HG03575 (cell line): ENCODE measurements at regions not wholly inside any gene's neighbourhood (a gene's known extent, or its start where the extent isn't known, plus 50 kb on each side); places are given as distances from the start of the nearest gene placed in this dataset.
A peak's percentile ranks its signal among the peaks of the same experiment; 100 is the strongest.

ENCODE experiments used
- ATAC-seq: cut with Tn5 transposase; IDR thresholded peaks from one replicate; pipeline ENCODE4 v1.9.1; 2021; ENCODE audit not compliant: unreplicated experiment, insufficient number of reproducible peaks, low FRiP score; ENCODE audit errors: extremely low read depth

- no peak for ATAC-seq
These were observed 197.7 kb upstream of the PREP start for GRCh38 chr6:105600336-105601260.

GRCh38 chr6:105598264-105598663, 195.4 kb upstream of the PREP start:
- no peak for ATAC-seq

- ATAC-seq: no peak
These were observed 193.4 kb upstream of the PREP start for GRCh38 chr6:105596284-105596755.

- ATAC-seq: no peak
These were observed 192.9 kb upstream of the PREP start for GRCh38 chr6:105595829-105596228.

DNA sequence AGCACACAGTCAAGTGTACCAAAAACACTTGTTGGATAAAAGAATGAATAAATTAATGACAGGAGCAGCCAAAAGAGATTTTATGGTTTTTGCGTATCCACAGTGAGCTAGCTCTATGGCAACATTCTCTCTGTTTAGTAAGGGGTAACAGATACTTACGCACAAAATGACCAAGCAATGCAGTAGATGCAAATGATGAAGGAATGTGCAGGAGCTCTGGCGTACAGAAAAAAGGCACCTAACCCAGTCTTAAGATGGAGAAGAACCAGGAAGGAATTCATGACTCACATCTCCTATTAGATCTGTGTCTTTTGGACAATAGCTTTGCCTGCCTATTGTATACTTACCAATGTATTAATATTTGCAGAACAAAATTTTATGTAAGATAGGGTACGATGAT, 191.9 kb upstream of the PREP start:
- ATAC-seq: no peak

GRCh38 chr6:105593805-105594671, 191.2 kb upstream of the PREP start:
- no peak for ATAC-seq

DNA sequence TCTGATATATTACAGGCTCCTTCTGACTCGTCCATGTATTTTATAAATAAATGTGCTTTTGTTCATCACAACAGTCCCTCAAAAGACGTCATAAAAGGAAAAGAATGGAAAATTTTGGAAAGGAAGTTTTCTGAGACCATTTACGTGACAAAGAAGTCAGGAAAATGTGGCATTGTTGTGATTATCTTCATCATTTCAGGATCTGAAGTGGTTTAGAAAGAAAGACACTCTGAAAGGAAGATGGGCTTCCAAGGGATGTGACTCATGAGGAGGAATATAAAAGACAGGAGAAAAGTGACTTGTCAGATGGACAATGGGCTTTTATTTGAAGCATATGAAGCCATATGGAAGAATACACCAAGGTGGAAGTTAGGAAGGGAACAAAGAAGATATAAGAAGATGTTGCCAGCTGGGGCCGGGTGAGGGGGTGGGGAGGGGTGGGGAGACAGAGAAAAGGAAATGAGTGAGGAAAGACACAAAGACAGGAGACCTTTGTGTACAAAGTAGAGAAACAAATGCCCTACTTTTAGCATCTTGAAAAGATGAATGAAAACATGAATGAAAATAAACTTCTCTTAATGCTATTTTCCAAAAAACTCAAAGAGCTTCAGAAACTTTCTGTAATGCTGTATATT, 190.3 kb upstream of the PREP start:
- ATAC-seq: no peak

DNA sequence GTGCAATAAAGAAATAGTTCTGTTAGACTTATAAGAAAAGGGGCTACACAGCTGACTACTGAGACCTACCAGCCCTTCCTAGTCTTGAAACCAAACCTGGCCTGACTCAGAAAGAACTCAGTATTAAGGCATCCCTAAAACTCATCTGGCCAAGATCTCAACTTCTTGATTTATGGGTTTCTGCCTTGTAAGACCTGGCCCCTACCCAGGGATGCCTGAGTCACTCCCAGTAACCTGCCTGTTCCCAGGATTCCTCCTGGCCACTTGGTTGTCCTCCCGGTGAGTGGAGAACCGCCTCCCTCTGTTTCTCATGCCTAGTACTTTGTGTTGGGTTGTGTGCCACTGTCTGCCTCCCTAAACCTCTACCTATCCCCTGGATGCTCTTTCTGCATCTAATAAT, 189.4 kb upstream of the PREP start:
- ATAC-seq: no peak

GRCh38 chr6:105591053-105591452, 188.2 kb upstream of the PREP start:
- ATAC-seq: peak; percentile 78

DNA sequence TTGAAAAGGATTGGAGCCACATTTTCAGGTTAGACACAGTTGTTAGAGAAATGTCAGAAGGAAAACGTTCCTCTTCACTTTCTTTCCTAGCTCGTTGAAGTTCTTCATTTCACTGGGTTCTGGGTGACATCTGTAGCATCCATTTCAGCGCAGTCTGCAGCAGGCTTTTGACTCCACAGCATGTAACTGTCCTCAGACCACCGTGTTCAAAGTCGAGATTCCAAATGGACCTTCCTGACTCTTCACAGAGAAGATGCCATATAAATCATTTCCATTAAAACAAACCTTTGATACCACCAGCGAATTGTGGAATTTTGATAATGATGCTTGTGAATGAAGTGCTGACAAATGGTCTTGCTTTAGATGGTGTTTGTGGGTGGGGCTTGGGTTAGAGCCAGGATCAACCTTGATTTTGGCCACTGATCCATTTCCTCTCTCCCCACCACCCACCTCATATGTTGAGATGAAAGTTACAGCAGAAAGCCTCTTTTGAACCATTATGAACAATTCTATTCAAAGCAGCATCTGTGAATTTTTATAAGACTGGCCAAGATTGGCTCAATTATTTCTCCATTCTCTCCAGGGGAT, 185.3 kb upstream of the PREP start:
- ATAC-seq: no peak

DNA sequence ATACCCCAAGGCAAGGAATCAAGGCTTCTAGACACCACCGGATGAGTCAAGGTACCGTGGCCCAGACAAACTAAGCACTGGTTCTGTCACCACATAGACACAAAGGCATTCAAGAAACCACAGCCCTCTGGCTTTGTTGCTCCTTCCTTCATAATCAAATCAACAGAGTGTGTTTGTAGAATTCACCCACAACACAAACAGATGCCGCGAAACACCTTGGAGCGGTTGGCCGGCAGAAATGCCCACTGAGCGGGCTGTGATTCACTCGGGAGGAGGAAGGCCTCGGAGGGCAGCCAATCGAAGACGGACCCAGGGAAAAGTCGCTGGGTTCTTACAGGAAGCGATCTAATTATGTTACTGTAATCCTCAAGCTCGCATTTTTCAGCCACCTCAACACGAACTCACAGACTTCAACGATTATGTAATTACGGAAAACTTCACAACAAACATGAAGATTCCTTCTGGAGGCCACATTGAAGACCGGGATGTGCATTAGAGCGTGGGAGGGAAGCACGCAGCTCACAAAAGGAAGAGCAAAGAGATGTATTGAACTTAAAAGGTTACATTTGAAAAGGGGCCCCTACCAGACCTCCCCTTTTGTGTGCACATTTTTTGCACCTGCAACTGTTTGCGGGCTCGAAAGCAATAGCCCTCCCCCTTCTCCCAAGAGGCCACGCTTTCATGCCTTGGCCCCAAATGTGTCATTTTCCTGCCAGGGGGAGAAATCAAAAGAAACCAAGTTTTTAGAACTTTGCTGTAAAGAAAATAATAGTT, 184.7 kb upstream of the PREP start:
- no peak for ATAC-seq

GRCh38 chr6:105578179-105578707, 175.4 kb upstream of the PREP start:
- ATAC-seq: no peak

DNA sequence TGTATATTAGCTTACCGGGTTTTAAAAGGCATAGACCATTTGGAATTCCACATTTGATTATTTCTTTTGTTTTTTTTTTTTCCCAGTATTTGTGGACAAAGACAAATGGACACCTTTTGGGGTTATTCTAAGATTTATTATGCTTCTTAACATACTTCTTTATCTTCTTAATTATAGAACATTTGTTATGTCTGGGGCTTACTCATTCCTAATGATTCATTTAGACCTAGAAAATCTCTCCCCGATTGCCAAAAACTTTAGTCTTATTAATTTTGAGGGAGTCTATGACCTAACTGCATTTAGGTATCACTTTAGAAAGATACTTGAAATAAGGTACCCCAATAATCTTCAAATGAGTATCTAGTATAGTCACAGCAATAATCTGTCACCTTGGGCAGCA, 170.7 kb upstream of the PREP start:
- ATAC-seq: no peak

- ATAC-seq: no peak
These were observed 170.3 kb upstream of the PREP start for GRCh38 chr6:105573138-105573537.

DNA sequence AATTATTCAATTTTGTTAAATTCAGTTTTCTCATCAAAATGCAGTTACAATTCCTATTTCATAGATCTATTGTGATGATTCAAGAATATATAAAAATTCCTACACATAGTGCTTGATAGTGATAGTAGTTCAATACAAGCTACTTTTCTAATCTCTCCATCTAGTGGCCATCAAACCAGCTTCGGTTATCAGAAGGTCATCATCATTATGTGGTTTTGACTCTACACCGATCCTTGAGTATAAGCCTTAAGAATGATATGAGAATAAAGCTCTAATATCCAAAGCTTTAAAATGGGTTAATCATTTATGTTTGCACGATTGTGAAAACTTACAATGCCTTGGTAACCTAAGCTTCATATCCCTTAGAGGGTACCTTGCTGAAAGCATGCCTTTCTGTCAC, 167.5 kb upstream of the PREP start:
- ATAC-seq: no peak

- ATAC-seq: no peak
These were observed 166.8 kb upstream of the PREP start for GRCh38 chr6:105569706-105570105.

- no peak for ATAC-seq
These were observed 165.9 kb upstream of the PREP start for GRCh38 chr6:105568751-105569150.

- ATAC-seq: no peak
These were observed 165.3 kb upstream of the PREP start for GRCh38 chr6:105568142-105568541.
